ENCODE measurements at regions not wholly inside any gene's neighbourhood (a gene's known extent, or its start where the extent isn't known, plus 50 kb on each side); places are given as distances from the start of the nearest gene placed in this dataset.

DNA sequence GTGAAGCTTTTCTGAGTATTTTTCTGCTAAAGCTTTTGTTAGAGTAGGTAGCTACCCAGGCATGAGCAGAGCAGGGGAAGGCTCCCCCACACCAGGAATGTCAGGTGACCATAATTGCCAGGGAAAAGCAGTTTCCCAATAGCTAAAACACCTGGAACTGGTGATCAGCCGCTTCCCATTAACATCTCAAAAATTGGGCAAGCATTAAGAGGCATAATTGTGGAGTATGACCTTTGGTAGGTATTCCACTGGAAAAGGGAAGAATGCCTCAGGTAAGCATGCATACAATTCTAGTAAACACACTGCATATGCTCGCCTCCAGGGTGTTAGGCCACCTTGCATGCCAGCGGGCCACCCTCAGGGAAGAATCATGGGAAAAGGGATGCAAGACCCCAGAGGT lies 84.5 kb downstream of the CCR1 start:
- Histone ChIP-seq H3K27ac (no peak overlapping the region), H3K4me1 (no peaks in the 10 kb centered on the region)

GRCh38 chr3:46122091-46122490 lies 86.0 kb downstream of the CCR1 start:
- no peak for TF ChIP-seq CTCF (IDR thresholded peaks at IDR 0.05)
- Histone ChIP-seq H3K27me3 (no peaks in the 10 kb centered on the region), H3K36me3 (no peaks in the 10 kb centered on the region), H3K4me3 (no peak overlapping the region), H3K9me3 (no peaks in the 10 kb centered on the region), H3K4me1 (no peaks in the 10 kb centered on the region), H3K27ac (no peak overlapping the region)
- no peak for DNase-seq
- intact Hi-C loops (cut with DNase I; ENCODE audit: low total_unique reads): no loop called here

More for the DNA sequence above, 84.5 kb downstream of the CCR1 start:
- no peak for DNase-seq
- Histone ChIP-seq H3K27me3 (no peaks in the 10 kb centered on the region), H3K36me3 (no peaks in the 10 kb centered on the region), H3K4me3 (no peak overlapping the region), H3K9me3 (no peaks in the 10 kb centered on the region)
- intact Hi-C loops (cut with DNase I; ENCODE audit: low total_unique reads): no loop called here
- TF ChIP-seq POLR2A (IDR thresholded peaks at IDR 0.05): no peak
- no peak for TF ChIP-seq CTCF (IDR thresholded peaks at IDR 0.05)

GRCh38 chr3:46120983-46121382 lies 87.1 kb downstream of the CCR1 start:
- no peak for DNase-seq
- H3K4me1 ChIP-seq: no peaks in the 10 kb centered on the region
- H3K27ac ChIP-seq: no peak overlapping the region
- no peaks in the 10 kb centered on the region for H3K36me3 ChIP-seq
- no peaks in the 10 kb centered on the region for H3K27me3 ChIP-seq
- intact Hi-C loops (cut with DNase I; ENCODE audit: low total_unique reads): no loop called here
- H3K4me3 ChIP-seq: no peak overlapping the region
- TF ChIP-seq POLR2A (IDR thresholded peaks at IDR 0.05): no peak
- no peak for TF ChIP-seq CTCF (IDR thresholded peaks at IDR 0.05)
- no peaks in the 10 kb centered on the region for H3K9me3 ChIP-seq

- no peaks in the 10 kb centered on the region for H3K4me1 ChIP-seq
- no peak overlapping the region for H3K4me3 ChIP-seq
- H3K27me3 ChIP-seq: no peaks in the 10 kb centered on the region
- TF ChIP-seq CTCF (IDR thresholded peaks at IDR 0.05) (no peak), POLR2A (IDR thresholded peaks at IDR 0.05) (no peak)
- H3K36me3 ChIP-seq: no peaks in the 10 kb centered on the region
- intact Hi-C loops (cut with DNase I; ENCODE audit: low total_unique reads): no loop called here
- no peak for DNase-seq
- H3K27ac ChIP-seq: no peak overlapping the region
- H3K9me3 ChIP-seq: no peaks in the 10 kb centered on the region
Measured at GRCh38 chr3:46119709-46120498, 88.2 kb downstream of the CCR1 start.

DNA sequence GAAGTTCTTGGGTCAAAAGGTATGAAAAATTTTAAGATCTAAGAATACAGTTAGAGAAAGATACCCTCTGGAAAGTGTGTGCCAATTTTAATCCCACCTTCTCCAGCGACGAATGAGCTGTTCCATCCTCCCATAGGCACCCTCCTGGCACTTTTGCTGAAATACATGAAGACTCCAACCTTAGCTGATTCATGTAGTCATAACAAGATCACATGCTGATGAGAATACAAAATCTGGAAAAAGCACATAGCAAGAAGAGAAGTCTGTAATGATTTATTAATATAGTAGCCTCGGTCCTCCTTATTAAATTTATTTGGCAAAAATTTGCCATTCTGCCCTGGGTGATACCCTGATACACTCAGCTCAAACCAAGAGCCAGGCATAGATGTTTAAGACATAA lies 88.9 kb downstream of the CCR1 start:
- H3K27ac ChIP-seq: no peak overlapping the region
- no peaks in the 10 kb centered on the region for H3K9me3 ChIP-seq
- TF ChIP-seq POLR2A (IDR thresholded peaks at IDR 0.05) (no peak), CTCF (IDR thresholded peaks at IDR 0.05) (no peak)
- DNase-seq: no peak
- intact Hi-C loops (cut with DNase I; ENCODE audit: low total_unique reads): no loop called here
- no peak overlapping the region for H3K4me3 ChIP-seq
- H3K36me3 ChIP-seq: no peaks in the 10 kb centered on the region
- no peaks in the 10 kb centered on the region for H3K4me1 ChIP-seq
- no peaks in the 10 kb centered on the region for H3K27me3 ChIP-seq

All from uterus (tissue), 3 donors.